ENCODE measurements at regions not wholly inside any gene's neighbourhood (a gene's known extent, or its start where the extent isn't known, plus 50 kb on each side); places are given as distances from the start of the nearest gene placed in this dataset.

DNA sequence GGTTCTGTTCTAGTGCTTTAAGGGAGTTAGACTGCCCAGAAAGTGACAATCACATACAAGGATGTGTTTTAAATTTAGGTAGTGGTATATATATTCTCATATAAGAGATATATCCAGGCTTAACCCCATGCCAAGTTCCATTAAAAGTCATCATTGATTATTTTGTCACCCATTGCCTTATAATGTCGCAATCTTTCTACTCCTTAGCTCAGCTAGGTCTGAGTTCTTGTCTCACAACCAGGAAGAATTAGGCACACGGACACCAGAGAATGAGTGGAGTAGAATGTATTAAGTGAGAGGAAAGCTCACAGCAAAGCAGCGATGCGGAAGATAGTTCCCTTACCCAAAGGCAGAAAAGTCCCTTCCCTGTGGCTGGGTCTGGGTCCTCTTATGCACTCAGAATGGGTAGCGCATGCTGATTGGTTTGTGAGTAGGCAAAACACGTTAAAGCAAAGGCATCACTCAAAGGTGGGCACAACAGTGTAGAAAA is 197.2 kb upstream of the AHR start:
- Mint-ChIP-seq H3K27ac (no peak overlapping the region), H3K4me1 (ENCODE audit: low read depth) (no peaks in the 10 kb centered on the region), H3K27me3 (no peaks in the 10 kb centered on the region), H3K4me3 (ENCODE audit: low read depth) (no peak overlapping the region), H3K9me3 (ENCODE audit: low read depth) (peaks cover 4% of the 10 kb centered on the region), H3K36me3 (ENCODE audit: insufficient read depth) (no peaks in the 10 kb centered on the region)
- DNase-seq (ENCODE audit: low spot score, unreplicated experiment), result no peak
- TF ChIP-seq, protein P1, sequence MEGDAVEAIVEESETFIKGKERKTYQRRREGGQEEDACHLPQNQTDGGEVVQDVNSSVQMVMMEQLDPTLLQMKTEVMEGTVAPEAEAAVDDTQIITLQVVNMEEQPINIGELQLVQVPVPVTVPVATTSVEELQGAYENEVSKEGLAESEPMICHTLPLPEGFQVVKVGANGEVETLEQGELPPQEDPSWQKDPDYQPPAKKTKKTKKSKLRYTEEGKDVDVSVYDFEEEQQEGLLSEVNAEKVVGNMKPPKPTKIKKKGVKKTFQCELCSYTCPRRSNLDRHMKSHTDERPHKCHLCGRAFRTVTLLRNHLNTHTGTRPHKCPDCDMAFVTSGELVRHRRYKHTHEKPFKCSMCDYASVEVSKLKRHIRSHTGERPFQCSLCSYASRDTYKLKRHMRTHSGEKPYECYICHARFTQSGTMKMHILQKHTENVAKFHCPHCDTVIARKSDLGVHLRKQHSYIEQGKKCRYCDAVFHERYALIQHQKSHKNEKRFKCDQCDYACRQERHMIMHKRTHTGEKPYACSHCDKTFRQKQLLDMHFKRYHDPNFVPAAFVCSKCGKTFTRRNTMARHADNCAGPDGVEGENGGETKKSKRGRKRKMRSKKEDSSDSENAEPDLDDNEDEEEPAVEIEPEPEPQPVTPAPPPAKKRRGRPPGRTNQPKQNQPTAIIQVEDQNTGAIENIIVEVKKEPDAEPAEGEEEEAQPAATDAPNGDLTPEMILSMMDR (IDR thresholded peaks at IDR 0.05; ENCODE audit: unreplicated experiment), result no peak

DNA sequence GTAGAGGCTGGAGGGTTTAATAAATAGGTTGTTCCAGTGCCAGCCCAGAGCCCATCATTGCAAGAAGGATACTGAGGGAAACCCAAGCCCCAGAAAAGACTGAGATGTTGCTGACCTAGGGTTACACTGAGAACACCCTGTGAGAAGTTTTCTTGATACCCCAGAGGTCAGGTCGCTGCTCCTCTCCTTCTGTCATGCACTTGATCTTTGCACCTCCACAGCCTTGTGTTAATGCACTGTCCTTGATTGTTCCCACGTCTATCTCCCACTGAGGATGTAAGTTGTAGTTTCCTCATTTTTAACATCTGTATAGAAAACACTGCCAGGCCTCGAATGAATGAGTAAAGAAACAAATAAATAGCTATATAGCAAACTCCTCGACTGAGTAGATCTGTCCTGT is 195.3 kb upstream of the AHR start:
- H3K4me3 Mint-ChIP-seq (ENCODE audit: low read depth), result no peak overlapping the region
- H3K9me3 Mint-ChIP-seq (ENCODE audit: low read depth), result peaks cover 8% of the 10 kb centered on the region
- no peaks in the 10 kb centered on the region for H3K4me1 Mint-ChIP-seq (ENCODE audit: low read depth)
- TF ChIP-seq, protein P1 (IDR thresholded peaks at IDR 0.05; ENCODE audit: unreplicated experiment), result no peak
- H3K36me3 Mint-ChIP-seq (ENCODE audit: insufficient read depth), result no peaks in the 10 kb centered on the region
- H3K27me3 Mint-ChIP-seq, result no peaks in the 10 kb centered on the region
- no peak for DNase-seq (ENCODE audit: low spot score, unreplicated experiment)
- no peak overlapping the region for H3K27ac Mint-ChIP-seq

DNA sequence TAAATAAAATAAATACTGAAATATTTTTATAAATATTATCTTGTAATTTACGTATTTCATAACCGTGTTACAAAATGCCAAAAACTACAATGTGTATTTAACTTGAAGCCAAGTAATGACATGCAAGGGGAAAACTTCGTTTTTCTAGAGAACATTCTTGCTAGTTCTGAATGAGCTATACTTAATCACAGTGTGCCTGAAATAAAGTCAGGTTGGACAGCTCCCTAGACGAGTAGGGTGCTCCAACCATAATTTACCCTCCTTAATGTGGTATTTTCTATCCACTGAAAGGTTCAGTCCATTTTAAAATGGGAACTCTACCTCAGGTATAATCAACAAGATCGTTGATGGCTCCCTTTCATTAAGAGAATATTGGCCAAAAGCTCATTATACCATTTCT is 194.5 kb upstream of the AHR start:
- TF ChIP-seq, protein P1 (IDR thresholded peaks at IDR 0.05; ENCODE audit: unreplicated experiment), result no peak
- Mint-ChIP-seq H3K9me3 (ENCODE audit: low read depth) (peaks cover 8% of the 10 kb centered on the region), H3K36me3 (ENCODE audit: insufficient read depth) (no peaks in the 10 kb centered on the region), H3K4me1 (ENCODE audit: low read depth) (no peaks in the 10 kb centered on the region), H3K27ac (no peak overlapping the region), H3K27me3 (no peaks in the 10 kb centered on the region), H3K4me3 (ENCODE audit: low read depth) (no peak overlapping the region)
- no peak for DNase-seq (ENCODE audit: low spot score, unreplicated experiment)

DNA sequence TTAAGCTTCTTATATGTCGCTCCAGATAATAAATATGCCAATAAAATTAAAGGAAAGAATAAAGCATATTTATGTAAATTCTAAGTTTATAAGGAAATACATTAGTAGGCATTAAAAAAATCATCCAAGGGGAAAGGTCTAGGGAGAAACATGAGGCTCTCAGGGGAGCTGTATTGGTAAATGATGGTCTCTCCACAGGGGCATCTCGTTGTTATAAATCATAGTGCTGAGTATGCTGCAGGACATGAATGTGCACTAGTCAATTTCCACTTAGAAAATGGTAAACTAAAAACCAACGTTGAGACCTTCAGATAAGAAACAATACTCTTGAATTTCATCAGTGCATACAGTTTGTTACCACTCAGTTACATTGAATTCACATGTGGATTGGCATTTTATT is 194.0 kb upstream of the AHR start:
- no peaks in the 10 kb centered on the region for H3K4me1 Mint-ChIP-seq (ENCODE audit: low read depth)

DNA sequence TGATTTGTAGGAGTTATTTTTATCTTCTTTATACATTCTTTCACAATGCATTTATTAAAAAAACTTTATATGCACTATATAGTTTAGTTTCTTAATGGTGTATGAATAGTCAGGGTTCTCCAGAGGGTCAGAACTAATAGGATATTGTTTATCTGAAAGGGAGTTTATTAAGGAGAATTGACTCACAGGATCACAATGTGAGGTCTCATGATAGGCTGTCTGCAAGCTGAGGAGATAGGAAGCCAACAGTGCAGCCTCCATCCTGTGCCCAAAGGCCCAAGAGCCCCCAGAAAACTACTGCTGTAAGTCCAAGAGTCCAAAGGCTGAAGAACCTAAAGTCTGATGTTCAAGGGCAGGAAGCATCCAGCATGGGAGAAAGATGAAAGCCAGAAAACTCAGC is 192.8 kb upstream of the AHR start:
- no peak overlapping the region for H3K4me3 Mint-ChIP-seq (ENCODE audit: low read depth)
- TF ChIP-seq, protein P1 (IDR thresholded peaks at IDR 0.05; ENCODE audit: unreplicated experiment), result no peak
- peaks cover 8% of the 10 kb centered on the region for H3K9me3 Mint-ChIP-seq (ENCODE audit: low read depth)
- H3K36me3 Mint-ChIP-seq (ENCODE audit: insufficient read depth), result no peaks in the 10 kb centered on the region
- H3K4me1 Mint-ChIP-seq (ENCODE audit: low read depth), result peaks cover 7% of the 10 kb centered on the region
- H3K27me3 Mint-ChIP-seq, result no peaks in the 10 kb centered on the region
- H3K27ac Mint-ChIP-seq, result no peak overlapping the region
- no peak for DNase-seq (ENCODE audit: low spot score, unreplicated experiment)

More for the DNA sequence above, 194.0 kb upstream of the AHR start:
- no peaks in the 10 kb centered on the region for H3K36me3 Mint-ChIP-seq (ENCODE audit: insufficient read depth)
- no peak overlapping the region for H3K4me3 Mint-ChIP-seq (ENCODE audit: low read depth)
- H3K27me3 Mint-ChIP-seq, result no peaks in the 10 kb centered on the region
- no peak overlapping the region for H3K27ac Mint-ChIP-seq
- TF ChIP-seq, protein P1 (IDR thresholded peaks at IDR 0.05; ENCODE audit: unreplicated experiment), result no peak
- no peak for DNase-seq (ENCODE audit: low spot score, unreplicated experiment)
- peaks cover 8% of the 10 kb centered on the region for H3K9me3 Mint-ChIP-seq (ENCODE audit: low read depth)
